Transverse colon (tissue), 4 donors: ENCODE measurements at regions not wholly inside any gene's neighbourhood (a gene's known extent, or its start where the extent isn't known, plus 50 kb on each side); places are given as distances from the start of the nearest gene placed in this dataset.

Experiments
- DNase-seq: peaks from one replicate; pipeline ENCODE4 v3.0.0-alpha.2; 2019
- H3K27ac ChIP-seq, 4 donors: fragments of 200-600 bp; sonication (generic); 2 replicates each; pipeline ENCODE4 v1.5.1; 2016 to 2018; ENCODE audit warnings: inconsistent platforms in 4 of 4
- H3K27me3 ChIP-seq: fragments of 200-600 bp; sonication (generic); 2 replicates; pipeline ENCODE4 v1.5.1; 2017; ENCODE audit warnings: inconsistent platforms
- H3K36me3 ChIP-seq, 4 donors: fragments of 200-600 bp; sonication (generic); 2 replicates each; pipeline ENCODE4 v1.5.1; 2017 to 2019; ENCODE audit warnings: inconsistent platforms in 4 of 4
- H3K4me1 ChIP-seq, 4 donors: fragments of 200-600 bp; sonication (generic); 2 replicates each; pipeline ENCODE4 v1.5.1; 2017 to 2020; ENCODE audit warnings: inconsistent platforms in 4 of 4
- H3K4me3 ChIP-seq, 4 donors: fragments of 200-600 bp; sonication (generic); 1 replicate in 1 of 4; 2 replicates in 3 of 4; pipeline versions ENCODE4 v1.5.1 to v1.6.1; 2017 to 2019; ENCODE audit warnings: inconsistent platforms in 4 of 4
- H3K9me3 ChIP-seq, 2 donors: fragments of 200-600 bp; sonication (generic); 2 replicates each; pipeline ENCODE4 v1.5.1; 2017 to 2019; ENCODE audit warnings: inconsistent platforms in 2 of 2
- CTCF ChIP-seq, 5 experiments: fragments of 200-600 bp in 3 of 5; fragments of 450-650 bp in 2 of 5; sonication (generic) in 3 of 5; IDR thresholded peaks; 1 replicate in 2 of 5; 2 replicates in 3 of 5; pipeline ENCODE4 v1.5.1; 2016 to 2017; ENCODE audit warnings: antibody characterized with exemption in 5 of 5, inconsistent platforms in 3 of 5, mild to moderate bottlenecking in 2 of 5, moderate library complexity in 1 of 5
- EP300 ChIP-seq: sonication (generic); formaldehyde crosslinking; IDR thresholded peaks from one replicate; pipeline ENCODE4 v1.6.1; 2017; ENCODE audit warnings: antibody characterized with exemption, low read depth
- POLR2A ChIP-seq: fragments of 450-650 bp; IDR thresholded peaks from one replicate; pipeline ENCODE4 v1.6.1; 2016; ENCODE audit warnings: antibody characterized with exemption, mild to moderate bottlenecking, moderate library complexity
- POLR2AphosphoS5 ChIP-seq, 3 donors: sonication (generic); formaldehyde crosslinking; IDR thresholded peaks; one replicate each; pipeline ENCODE4 v1.6.1; 2016; ENCODE audit warnings: antibody characterized with exemption in 3 of 3
- whole genome bisulfite sequencing, 2 donors: methylation state at CpG; one replicate each; pipeline ENCODE4 v1.1.5; 2018; ENCODE audit warnings: low coverage in 1 of 2; 5-methylcytosine and 5-hydroxymethylcytosine counted together
- in situ Hi-C, 4 donors: fragments of 200-750 bp; cut with MboI; loops; one replicate each; pipeline versions ENCODE4 v1.15.0 to v1.15.1; 2017; ENCODE audit warnings: low sequenced_read_pairs in 3 of 4, low pct_ligation_motif_present in 1 of 4, low pct_unique_long_range_greater_than_20kb in 1 of 4
- intact Hi-C: fragments of 100-400 bp; cut with DNase I; formaldehyde crosslinking; loops from one replicate; pipeline ENCODE4 v1.15.1; 2023; ENCODE audit warnings: low total_unique reads

DNA sequence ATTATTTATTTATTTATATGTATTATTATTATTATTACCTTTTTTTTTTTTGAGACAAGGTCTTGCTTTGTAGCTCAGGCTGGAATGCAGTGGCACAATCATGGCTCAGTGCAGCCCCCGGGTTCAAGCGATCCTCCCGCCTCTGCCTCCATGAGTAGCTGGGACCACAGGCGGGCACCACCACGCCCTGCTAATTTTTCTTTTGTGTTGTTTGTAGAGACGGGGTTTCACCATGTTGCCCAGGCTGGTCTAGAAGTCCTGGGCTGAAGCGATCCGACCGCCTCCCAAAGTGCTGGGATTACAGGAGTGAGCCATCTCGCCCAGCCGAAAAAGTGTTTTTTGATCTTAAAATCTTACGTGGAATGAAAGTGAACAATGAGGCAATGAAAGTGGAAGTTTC is 79.4 kb upstream of the C1GALT1 start:
- in situ Hi-C loops (loop anchor here in 3 of 4 donors (5.0 to 10.0 kb wide), 2 partner anchors 432 to 439 kb away; partner anchors contain the start of gene COL28A1 (in 2 of the 3)), intact Hi-C loops (loop anchor here (5.0 kb wide), 1 partner anchor 429 kb away; no protein-coding TSS in a partner anchor)
- H3K9me3 ChIP-seq, result no peaks in the 10 kb centered on the region
- peak overlapping the region in 2 of 4 donors; percentile 3 to 11 for H3K4me3 ChIP-seq
- H3K36me3 ChIP-seq, result no peaks in the 10 kb centered on the region
- peaks cover 0 to 6% (median 4%) of the 10 kb centered on the region in 4 donors for H3K4me1 ChIP-seq
- DNase-seq, result no peak
- H3K27me3 ChIP-seq, result no peaks in the 10 kb centered on the region
- 32 to 46% methylated on average over 6 to 12 of the region's 12 CpGs for WGBS, 2 donors
- H3K27ac ChIP-seq, result peak overlapping the region in 2 of 4 donors; percentile 2
- TF ChIP-seq CTCF (IDR thresholded peaks at IDR 0.05), result no peak
- TF ChIP-seq EP300, result no peak
- TF ChIP-seq POLR2A, result no peak
- TF ChIP-seq POLR2AphosphoS5 (IDR thresholded peaks at IDR 0.05), result no peak

- TF ChIP-seq POLR2A, result no peak
- no peak for TF ChIP-seq EP300
- TF ChIP-seq CTCF (IDR thresholded peaks at IDR 0.05), result peak; percentile 65 to 75 (median 68)
- TF ChIP-seq POLR2AphosphoS5 (IDR thresholded peaks at IDR 0.05), result no peak
- in situ Hi-C loops (loop anchor here in 3 of 4 donors (5.0 to 10.0 kb wide), 2 partner anchors 431 to 439 kb away; partner anchors contain the start of gene COL28A1 (in 2 of the 3)), intact Hi-C loops (loop anchor here (5.0 kb wide), 1 partner anchor 429 kb away; no protein-coding TSS in a partner anchor)
- DNase-seq, result no peak
- peak overlapping the region in 2 of 4 donors; percentile 3 to 11 for H3K4me3 ChIP-seq
- WGBS, 2 donors, result 52 to 72% methylated on average over 13 to 29 of the region's 29 CpGs
- H3K9me3 ChIP-seq, result peaks cover under 1 to 3% of the 10 kb centered on the region in 2 donors
- H3K4me1 ChIP-seq, result peaks cover 0 to 6% (median 4%) of the 10 kb centered on the region in 4 donors
- no peaks in the 10 kb centered on the region for H3K27me3 ChIP-seq
- H3K36me3 ChIP-seq, result no peaks in the 10 kb centered on the region
- peak overlapping the region in 2 of 4 donors; percentile 2 for H3K27ac ChIP-seq
These were observed 78.7 kb upstream of the C1GALT1 start for GRCh38 chr7:7103343-7104313.

DNA sequence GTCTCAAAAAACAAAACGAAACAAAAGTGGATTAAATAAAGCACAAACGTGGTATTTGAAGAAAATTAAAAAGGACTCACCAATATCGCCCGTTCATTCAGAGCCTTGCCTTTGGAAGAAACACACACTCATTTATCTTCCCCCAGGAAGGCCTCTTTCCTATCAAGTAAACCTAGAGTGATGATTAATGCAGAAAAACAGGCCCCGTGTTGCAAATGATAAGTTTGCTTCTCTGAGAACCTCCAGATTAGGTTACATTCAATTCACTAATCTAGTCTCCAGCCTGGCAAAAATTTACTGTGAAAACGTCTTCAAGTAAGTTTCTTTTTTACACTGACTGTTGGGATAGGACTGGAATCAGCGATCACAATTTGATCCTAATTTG is 78.0 kb upstream of the C1GALT1 start:
- TF ChIP-seq CTCF (IDR thresholded peaks at IDR 0.05) (no peak), EP300 (no peak)
- Histone ChIP-seq H3K27ac (no peak overlapping the region), H3K9me3 (peaks cover 8 to 9% of the 10 kb centered on the region in 2 donors), H3K4me3 (no peak overlapping the region), H3K27me3 (no peaks in the 10 kb centered on the region), H3K36me3 (peaks cover 0 to 3% (median 0%) of the 10 kb centered on the region in 4 donors), H3K4me1 (peaks cover 0 to 6% (median 4%) of the 10 kb centered on the region in 4 donors)
- DNase-seq, result no peak
- in situ Hi-C loops, result loop anchor here in 3 of 4 donors (5.0 to 10.0 kb wide), 2 partner anchors 430 to 438 kb away; partner anchors contain the start of gene COL28A1 (in 2 of the 3)
- intact Hi-C loops, result loop anchor here (5.0 kb wide), 1 partner anchor 428 kb away; no protein-coding TSS in a partner anchor
- WGBS, 2 donors, result 77 to 80% methylated on average over 7 of the region's 7 CpGs

GRCh38 chr7:7104971-7105370 is 77.4 kb upstream of the C1GALT1 start:
- H3K4me1 ChIP-seq, result peaks cover 0 to 4% (median 1%) of the 10 kb centered on the region in 4 donors
- no peak for DNase-seq
- no peak overlapping the region for H3K4me3 ChIP-seq
- WGBS, 2 donors, result 93% methylated on average over 5 of the region's 5 CpGs; no CpG with 5 or more reads in 1 of the 2 donors
- in situ Hi-C loops (loop anchor here in 3 of 4 donors (5.0 to 10.0 kb wide), 2 partner anchors 430 to 437 kb away; partner anchors contain the start of gene COL28A1 (in 2 of the 3)), intact Hi-C loops (loop anchor here (5.0 kb wide), 1 partner anchor 427 kb away; no protein-coding TSS in a partner anchor)
- H3K36me3 ChIP-seq, result peaks cover 0 to 4% (median 0%) of the 10 kb centered on the region in 4 donors
- no peak overlapping the region for H3K27ac ChIP-seq
- H3K9me3 ChIP-seq, result peaks cover 8 to 9% of the 10 kb centered on the region in 2 donors
- TF ChIP-seq POLR2AphosphoS5 (IDR thresholded peaks at IDR 0.05) (no peak), POLR2A (no peak), EP300 (no peak), CTCF (IDR thresholded peaks at IDR 0.05) (no peak)
- no peaks in the 10 kb centered on the region for H3K27me3 ChIP-seq
